ENCODE measurements at regions not wholly inside any gene's neighbourhood (a gene's known extent, or its start where the extent isn't known, plus 50 kb on each side); places are given as distances from the start of the nearest gene placed in this dataset.

- no peak overlapping the region for H2AFZ ChIP-seq (ENCODE audit: low read length)
- H3K79me2 ChIP-seq (ENCODE audit: insufficient read depth, low read depth, low read length) = no peaks in the 10 kb centered on the region
- TF ChIP-seq CTCF (conservative IDR thresholded peaks at IDR 0.05; ENCODE audit: low read length) (no peak), EZH2phosphoT487 (IDR thresholded peaks at IDR 0.05; ENCODE audit: borderline replicate concordance, low read depth, low read length) (no peak)
- DNase-seq (ENCODE audit: low spot score) = no peak
- no peak overlapping the region for H3K4me3 ChIP-seq (ENCODE audit: low read depth, low read length, poor library complexity, severe bottlenecking)
- no peak overlapping the region for H3K4me2 ChIP-seq (ENCODE audit: low read length)
- ChIA-PET CTCF (ENCODE audit: unreplicated experiment) (no interaction called here), POLR2A (no interaction called here)
- intact Hi-C loops (cut with micrococcal nuclease; ENCODE audit: unreplicated experiment) = no loop called here
- H3K9me3 ChIP-seq (ENCODE audit: low read length) = no peaks in the 10 kb centered on the region
- no peaks in the 10 kb centered on the region for H3K36me3 ChIP-seq (ENCODE audit: insufficient read depth, low read length)
- no peak overlapping the region for H3K27ac ChIP-seq (ENCODE audit: low read depth, low read length, poor library complexity, severe bottlenecking)
- no peaks in the 10 kb centered on the region for H3K4me1 ChIP-seq (ENCODE audit: insufficient read depth, low read length, poor library complexity, severe bottlenecking)
- H4K20me1 ChIP-seq (ENCODE audit: insufficient read depth, low read length) = no peaks in the 10 kb centered on the region
- H3K9me2 ChIP-seq (ENCODE audit: insufficient read depth, low read length) = no peaks in the 10 kb centered on the region
- BruUV-seq (replicated peaks) = no TSS peak
These were observed 208.1 kb downstream of the SOX4 start for GRCh38 chr6:21801446-21802174.

GRCh38 chr6:21802175-21802822 is 208.7 kb downstream of the SOX4 start:
- no peak overlapping the region for H3K4me3 ChIP-seq (ENCODE audit: low read depth, low read length, poor library complexity, severe bottlenecking)
- no peaks in the 10 kb centered on the region for H3K79me2 ChIP-seq (ENCODE audit: insufficient read depth, low read depth, low read length)
- no peaks in the 10 kb centered on the region for H3K36me3 ChIP-seq (ENCODE audit: insufficient read depth, low read length)
- no peak for DNase-seq (ENCODE audit: low spot score)
- intact Hi-C loops (cut with micrococcal nuclease; ENCODE audit: unreplicated experiment) = no loop called here
- H3K9me2 ChIP-seq (ENCODE audit: insufficient read depth, low read length) = no peaks in the 10 kb centered on the region
- H4K20me1 ChIP-seq (ENCODE audit: insufficient read depth, low read length) = no peaks in the 10 kb centered on the region
- POLR2A ChIA-PET = no interaction called here
- no peaks in the 10 kb centered on the region for H3K9me3 ChIP-seq (ENCODE audit: low read length)
- H3K4me2 ChIP-seq (ENCODE audit: low read length) = no peak overlapping the region
- no peak overlapping the region for H2AFZ ChIP-seq (ENCODE audit: low read length)
- H3K27ac ChIP-seq (ENCODE audit: low read depth, low read length, poor library complexity, severe bottlenecking) = no peak overlapping the region
- CTCF ChIA-PET (ENCODE audit: unreplicated experiment) = no interaction called here
- no TSS peak for BruUV-seq (replicated peaks)
- no peaks in the 10 kb centered on the region for H3K4me1 ChIP-seq (ENCODE audit: insufficient read depth, low read length, poor library complexity, severe bottlenecking)
- TF ChIP-seq EZH2phosphoT487 (IDR thresholded peaks at IDR 0.05; ENCODE audit: borderline replicate concordance, low read depth, low read length) = no peak

GRCh38 chr6:21804941-21805610 is 211.5 kb downstream of the SOX4 start:
- Histone ChIP-seq H3K9me3 (ENCODE audit: low read length) (no peaks in the 10 kb centered on the region), H4K20me1 (ENCODE audit: insufficient read depth, low read length) (no peaks in the 10 kb centered on the region), H2AFZ (ENCODE audit: low read length) (no peak overlapping the region), H3K36me3 (ENCODE audit: insufficient read depth, low read length) (no peaks in the 10 kb centered on the region), H3K4me1 (ENCODE audit: insufficient read depth, low read length, poor library complexity, severe bottlenecking) (no peaks in the 10 kb centered on the region), H3K79me2 (ENCODE audit: insufficient read depth, low read depth, low read length) (no peaks in the 10 kb centered on the region), H3K27ac (ENCODE audit: low read depth, low read length, poor library complexity, severe bottlenecking) (no peak overlapping the region), H3K4me3 (ENCODE audit: low read depth, low read length, poor library complexity, severe bottlenecking) (no peak overlapping the region), H3K9me2 (ENCODE audit: insufficient read depth, low read length) (no peaks in the 10 kb centered on the region), H3K4me2 (ENCODE audit: low read length) (no peak overlapping the region)
- intact Hi-C loops (cut with micrococcal nuclease; ENCODE audit: unreplicated experiment) = no loop called here
- TF ChIP-seq EZH2phosphoT487 (IDR thresholded peaks at IDR 0.05; ENCODE audit: borderline replicate concordance, low read depth, low read length) = no peak
- no peak for DNase-seq (ENCODE audit: low spot score)
- ChIA-PET CTCF (ENCODE audit: unreplicated experiment) (no interaction called here), POLR2A (interaction anchor here (1.0 to 1.1 kb wide), 2 partner anchors 13 kb away, joined by 3 read pairs; no protein-coding TSS in a partner anchor)
- no TSS peak for BruUV-seq (replicated peaks)
